ENCODE measurements at regions not wholly inside any gene's neighbourhood (a gene's known extent, or its start where the extent isn't known, plus 50 kb on each side); places are given as distances from the start of the nearest gene placed in this dataset.
"Not testable (repeated sequence)": the region's sequence is repeated elsewhere in the genome, so short reads cannot be mapped to it uniquely, and the experiment has no call there.

GRCh38 chr5:36406023-36406422 is 104.3 kb upstream of the RANBP3L start:
- Histone ChIP-seq H4K20me1 (ENCODE audit: control insufficient read depth, insufficient read depth, low read depth, low read length) (no peaks in the 10 kb centered on the region), H3K4me1 (ENCODE audit: control insufficient read depth, low read length) (peaks cover 34% of the 10 kb centered on the region), H3K27me3 (ENCODE audit: control insufficient read depth, low read length) (no peaks in the 10 kb centered on the region), H3K36me3 (ENCODE audit: control insufficient read depth, low read length) (no peaks in the 10 kb centered on the region), H3K79me2 (ENCODE audit: control insufficient read depth, low read length) (no peaks in the 10 kb centered on the region), H3K9me2 (replicated peaks; ENCODE audit: control insufficient read depth, low read length) (no peaks in the 10 kb centered on the region), H3K27ac (ENCODE audit: low read depth, low read length) (no peak overlapping the region), H3K4me2 (ENCODE audit: low read length) (no peak overlapping the region), H3K9me3 (ENCODE audit: control insufficient read depth, insufficient read depth, low read length) (no peaks in the 10 kb centered on the region), H3K4me3 (ENCODE audit: low read length) (no peak overlapping the region), H3F3A (ENCODE audit: control insufficient read depth, insufficient read depth) (no peaks in the 10 kb centered on the region)
- TF ChIP-seq CTCF (IDR thresholded peaks at IDR 0.05; ENCODE audit: low read depth, low read length, poor library complexity, severe bottlenecking) (no peak), EZH2phosphoT487 (IDR thresholded peaks at IDR 0.05; ENCODE audit: borderline replicate concordance, low read length) (no peak)

GRCh38 chr5:36407396-36407795 is 105.7 kb upstream of the RANBP3L start:
- no peaks in the 10 kb centered on the region for H3K79me2 ChIP-seq (ENCODE audit: control insufficient read depth, low read length)
- H4K20me1 ChIP-seq (ENCODE audit: control insufficient read depth, insufficient read depth, low read depth, low read length) = no peaks in the 10 kb centered on the region
- no peak for TF ChIP-seq EZH2phosphoT487 (IDR thresholded peaks at IDR 0.05; ENCODE audit: borderline replicate concordance, low read length)
- no peak for TF ChIP-seq CTCF (IDR thresholded peaks at IDR 0.05; ENCODE audit: low read depth, low read length, poor library complexity, severe bottlenecking)
- no peaks in the 10 kb centered on the region for H3F3A ChIP-seq (ENCODE audit: control insufficient read depth, insufficient read depth)
- no peak overlapping the region for H3K4me3 ChIP-seq (ENCODE audit: low read length)
- no peak overlapping the region for H3K4me2 ChIP-seq (ENCODE audit: low read length)
- no peaks in the 10 kb centered on the region for H3K9me2 ChIP-seq (replicated peaks; ENCODE audit: control insufficient read depth, low read length)
- no peaks in the 10 kb centered on the region for H3K27me3 ChIP-seq (ENCODE audit: control insufficient read depth, low read length)
- H3K27ac ChIP-seq (ENCODE audit: low read depth, low read length) = no peak overlapping the region
- H3K4me1 ChIP-seq (ENCODE audit: control insufficient read depth, low read length) = peaks cover 34% of the 10 kb centered on the region
- H3K9me3 ChIP-seq (ENCODE audit: control insufficient read depth, insufficient read depth, low read length) = no peaks in the 10 kb centered on the region
- no peaks in the 10 kb centered on the region for H3K36me3 ChIP-seq (ENCODE audit: control insufficient read depth, low read length)

GRCh38 chr5:36409711-36410110 is 108.0 kb upstream of the RANBP3L start:
- H3K27me3 ChIP-seq (ENCODE audit: control insufficient read depth, low read length); H3F3A ChIP-seq (ENCODE audit: control insufficient read depth, insufficient read depth); H3K9me2 ChIP-seq (replicated peaks; ENCODE audit: control insufficient read depth, low read length); H3K4me2 ChIP-seq (ENCODE audit: low read length); H4K20me1 ChIP-seq (ENCODE audit: control insufficient read depth, insufficient read depth, low read depth, low read length); H3K36me3 ChIP-seq (ENCODE audit: control insufficient read depth, low read length); H3K27ac ChIP-seq (ENCODE audit: low read depth, low read length); H3K79me2 ChIP-seq (ENCODE audit: control insufficient read depth, low read length); H3K4me3 ChIP-seq (ENCODE audit: low read length); H3K9me3 ChIP-seq (ENCODE audit: control insufficient read depth, insufficient read depth, low read length): not testable (repeated sequence)
- peaks cover 11% of the 10 kb centered on the region for H3K4me1 ChIP-seq (ENCODE audit: control insufficient read depth, low read length)

GRCh38 chr5:36410672-36411071 is 109.0 kb upstream of the RANBP3L start:
- not testable (repeated sequence) for H3K36me3 ChIP-seq (ENCODE audit: control insufficient read depth, low read length); H3F3A ChIP-seq (ENCODE audit: control insufficient read depth, insufficient read depth); H4K20me1 ChIP-seq (ENCODE audit: control insufficient read depth, insufficient read depth, low read depth, low read length); H3K27me3 ChIP-seq (ENCODE audit: control insufficient read depth, low read length); H3K27ac ChIP-seq (ENCODE audit: low read depth, low read length); H3K9me2 ChIP-seq (replicated peaks; ENCODE audit: control insufficient read depth, low read length); H3K4me3 ChIP-seq (ENCODE audit: low read length); H3K79me2 ChIP-seq (ENCODE audit: control insufficient read depth, low read length); H3K9me3 ChIP-seq (ENCODE audit: control insufficient read depth, insufficient read depth, low read length); H3K4me2 ChIP-seq (ENCODE audit: low read length); H3K4me1 ChIP-seq (ENCODE audit: control insufficient read depth, low read length)

All from DOHH2 (cell line).